ENCODE measurements at regions not wholly inside any gene's neighbourhood (a gene's known extent, or its start where the extent isn't known, plus 50 kb on each side); places are given as distances from the start of the nearest gene placed in this dataset.

GRCh38 chr1:82511441-82511840, 710.7 kb downstream of the ADGRL2 start:
- FAIRE-seq = no peak

- FAIRE-seq = no peak
These were observed 709.7 kb downstream of the ADGRL2 start for GRCh38 chr1:82510431-82510830.

GRCh38 chr1:82507011-82507410, 706.3 kb downstream of the ADGRL2 start:
- FAIRE-seq = no peak

GRCh38 chr1:82503822-82504221, 703.1 kb downstream of the ADGRL2 start:
- FAIRE-seq = no peak

GRCh38 chr1:82499022-82499421, 698.3 kb downstream of the ADGRL2 start:
- FAIRE-seq = no peak

- no peak for FAIRE-seq
These were observed 693.4 kb downstream of the ADGRL2 start for GRCh38 chr1:82494117-82494516.

GRCh38 chr1:82492159-82492558, 691.4 kb downstream of the ADGRL2 start:
- no peak for FAIRE-seq

GRCh38 chr1:82491301-82492048, 690.7 kb downstream of the ADGRL2 start:
- FAIRE-seq = no peak

GRCh38 chr1:82487778-82488177, 687.0 kb downstream of the ADGRL2 start:
- no peak for FAIRE-seq

- no peak for FAIRE-seq
These were observed 686.2 kb downstream of the ADGRL2 start for GRCh38 chr1:82486969-82487368.

GRCh38 chr1:82486468-82486867, 685.7 kb downstream of the ADGRL2 start:
- no peak for FAIRE-seq

GRCh38 chr1:82485591-82486369, 685.0 kb downstream of the ADGRL2 start:
- FAIRE-seq = no peak

- FAIRE-seq = no peak
These were observed 682.4 kb downstream of the ADGRL2 start for GRCh38 chr1:82483146-82483545.

- FAIRE-seq = no peak
These were observed 678.2 kb downstream of the ADGRL2 start for GRCh38 chr1:82478916-82479315.

GRCh38 chr1:82472489-82473131, 671.9 kb downstream of the ADGRL2 start:
- FAIRE-seq = no peak

GRCh38 chr1:82466891-82467290, 666.2 kb downstream of the ADGRL2 start:
- FAIRE-seq = no peak

GRCh38 chr1:82466416-82466815, 665.7 kb downstream of the ADGRL2 start:
- no peak for FAIRE-seq

GRCh38 chr1:82465024-82465423, 664.3 kb downstream of the ADGRL2 start:
- FAIRE-seq = no peak

- no peak for FAIRE-seq
These were observed 663.7 kb downstream of the ADGRL2 start for GRCh38 chr1:82464362-82465001.

GRCh38 chr1:82463951-82464350, 663.2 kb downstream of the ADGRL2 start:
- no peak for FAIRE-seq

GRCh38 chr1:82462366-82462765, 661.6 kb downstream of the ADGRL2 start:
- FAIRE-seq = no peak

- no peak for FAIRE-seq
These were observed 654.6 kb downstream of the ADGRL2 start for GRCh38 chr1:82455342-82455741.

GRCh38 chr1:82454431-82454830, 653.7 kb downstream of the ADGRL2 start:
- no peak for FAIRE-seq
